GM21528 (cell line): ENCODE measurements at regions not wholly inside any gene's neighbourhood (a gene's known extent, or its start where the extent isn't known, plus 50 kb on each side); places are given as distances from the start of the nearest gene placed in this dataset.

Experiments used
- ATAC-seq: cut with Tn5 transposase; IDR thresholded peaks from one replicate; pipeline ENCODE4 v1.9.1; 2021; ENCODE audit warnings: mild to moderate bottlenecking, moderate library complexity; ENCODE audit not compliant: unreplicated experiment, low FRiP score

DNA sequence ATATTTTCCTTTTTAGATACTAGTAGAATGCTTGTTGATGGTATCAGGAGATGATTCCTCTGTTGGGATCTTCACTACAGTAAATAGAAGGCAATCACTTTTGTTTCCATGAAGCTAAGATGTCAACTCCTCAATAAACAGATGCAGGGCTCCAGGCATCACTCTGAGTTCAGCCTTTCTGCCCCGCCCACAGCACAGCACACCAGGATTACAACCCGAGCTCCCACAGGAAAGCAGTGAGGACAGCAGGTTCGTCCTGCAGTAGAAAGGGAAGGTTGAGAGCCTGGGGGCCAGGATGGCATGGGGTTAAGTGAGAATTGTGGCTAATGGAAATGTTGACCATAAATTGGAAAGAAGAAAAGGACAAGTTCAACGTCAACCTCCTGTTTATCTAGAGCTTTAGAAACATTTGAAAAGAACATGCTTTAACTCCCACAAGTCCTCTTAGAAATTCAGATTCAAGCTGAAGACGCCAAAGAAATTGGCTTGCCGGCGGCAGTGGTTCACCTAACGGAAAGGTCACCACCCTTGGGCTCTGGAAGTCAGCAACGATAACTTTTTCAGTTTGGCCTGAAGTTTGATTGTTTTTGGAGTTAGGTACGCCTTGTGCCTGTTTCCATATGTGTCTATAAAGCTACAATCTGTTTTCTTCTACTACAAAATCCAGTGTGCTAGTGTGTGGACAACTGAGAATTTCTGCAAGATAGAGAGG lies 144.4 kb upstream of the PDE10A start:
- ATAC-seq, result no peak

GRCh38 chr6:165806126-165806810 lies 143.2 kb upstream of the PDE10A start:
- ATAC-seq, result no peak

- no peak for ATAC-seq
Measured at GRCh38 chr6:165805636-165806035, 142.6 kb upstream of the PDE10A start.

DNA sequence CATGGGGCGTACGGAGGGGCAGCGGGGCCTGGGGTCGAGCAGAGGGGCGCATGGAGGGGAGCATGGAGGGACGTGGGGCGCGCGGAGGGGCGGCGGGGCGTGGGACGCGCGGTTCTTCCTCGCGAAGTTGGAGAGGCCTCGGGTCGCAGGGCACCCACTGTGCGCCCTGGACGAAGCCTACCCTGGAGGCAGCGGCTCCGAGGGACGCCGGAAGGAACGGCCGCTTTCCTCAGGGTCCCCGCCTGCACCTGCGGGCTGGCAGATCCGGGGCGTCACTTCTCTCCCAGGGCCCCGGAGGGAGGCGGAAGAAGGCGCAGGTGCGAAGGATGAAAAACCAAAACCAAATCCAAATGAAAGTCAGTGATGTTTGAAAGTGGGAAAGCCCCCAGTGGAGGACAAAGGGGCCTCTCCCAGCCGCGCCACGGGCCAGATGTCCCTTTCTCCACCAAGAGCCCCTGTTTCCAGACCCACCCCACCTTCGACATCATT lies 142.1 kb upstream of the PDE10A start:
- ATAC-seq, result no peak

GRCh38 chr6:165804331-165805066 lies 141.5 kb upstream of the PDE10A start:
- no peak for ATAC-seq

DNA sequence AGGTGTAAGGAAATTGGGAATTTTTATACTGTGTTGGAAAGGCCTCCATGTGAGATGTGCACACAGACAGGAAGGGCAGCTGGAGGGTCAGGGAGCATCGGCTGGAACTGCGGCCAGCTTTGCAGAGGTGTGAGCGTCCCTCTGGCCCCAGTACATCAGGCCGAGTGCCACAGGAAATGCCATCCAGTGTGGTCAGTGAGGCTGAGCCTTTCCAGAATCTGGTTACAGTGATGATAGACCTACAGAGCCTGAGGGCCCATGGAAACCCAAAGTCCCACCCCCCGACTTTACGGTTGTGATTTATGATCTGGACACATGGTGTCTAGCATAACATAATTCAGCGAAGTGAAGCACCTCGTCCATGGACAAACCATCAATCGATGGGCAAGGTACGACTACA lies 137.3 kb upstream of the PDE10A start:
- ATAC-seq, result no peak

DNA sequence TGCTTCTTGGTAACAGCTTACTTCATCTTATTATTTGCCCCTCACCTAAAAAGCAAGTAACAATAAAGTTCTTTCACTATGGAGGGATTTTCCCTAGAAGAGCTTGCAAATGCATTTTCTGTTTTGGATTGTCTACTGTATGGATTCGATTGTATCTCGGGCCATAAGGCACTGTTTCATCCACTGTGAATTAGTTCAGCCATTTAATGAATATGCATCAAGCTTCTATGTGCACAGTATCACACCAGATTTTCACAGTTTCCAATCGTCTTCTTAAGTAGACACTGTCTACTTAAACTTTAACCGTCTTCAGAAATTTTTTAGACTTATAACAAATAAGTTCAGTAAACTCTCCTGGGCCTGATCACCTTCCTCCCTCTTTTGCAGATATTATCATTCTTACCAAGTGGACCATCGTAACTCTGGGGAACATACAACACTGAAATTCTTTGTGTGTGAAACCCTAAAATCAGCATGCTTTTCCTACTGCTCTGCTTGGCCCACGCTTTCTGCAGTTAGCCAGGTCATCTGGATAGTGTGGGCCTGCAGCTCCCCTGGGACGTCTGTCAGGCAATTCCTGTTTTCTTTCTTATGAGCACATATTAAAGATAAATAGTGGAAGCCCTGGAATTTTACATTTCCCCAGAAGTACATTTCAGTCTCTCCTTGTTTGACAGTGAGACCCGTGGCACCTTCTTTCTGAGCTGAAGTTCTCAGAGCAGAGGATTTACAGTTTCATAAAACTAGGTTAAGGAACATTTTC lies 136.5 kb upstream of the PDE10A start:
- ATAC-seq, result no peak

DNA sequence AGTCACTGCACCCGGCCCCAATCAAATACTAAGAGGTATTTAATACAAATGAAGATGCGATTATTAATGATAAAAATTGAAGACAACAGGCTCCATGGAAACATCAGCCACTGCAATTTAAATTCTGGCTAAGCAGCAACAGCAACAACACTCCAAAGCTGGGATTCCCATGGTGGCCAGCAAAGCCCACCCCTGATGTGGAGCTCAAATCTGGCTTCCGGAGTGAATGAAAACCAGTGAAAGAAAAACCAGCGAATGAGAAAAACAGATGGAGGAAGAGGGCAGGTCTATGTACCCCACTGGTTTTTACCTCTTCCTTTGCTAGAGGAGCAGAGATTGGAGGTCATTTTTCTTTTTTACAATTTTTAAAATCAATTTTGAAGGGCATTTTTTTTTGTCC lies 135.9 kb upstream of the PDE10A start:
- ATAC-seq, result no peak

DNA sequence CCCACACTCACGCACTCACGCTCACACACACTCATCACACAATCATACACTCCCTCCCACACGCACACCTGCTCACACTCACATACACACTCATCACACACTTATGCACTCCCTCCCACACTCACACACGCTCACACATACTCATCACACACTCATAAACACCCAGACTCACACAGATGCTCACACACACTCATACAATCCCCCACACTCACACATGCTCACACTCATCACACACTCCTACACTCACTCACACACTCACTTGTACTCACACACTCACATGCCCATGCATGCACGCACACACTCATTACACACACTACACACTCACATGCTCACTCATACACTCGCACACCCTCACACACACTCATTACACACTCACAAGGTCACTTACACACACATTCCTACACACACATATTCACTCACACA lies 131.1 kb upstream of the PDE10A start:
- no peak for ATAC-seq

DNA sequence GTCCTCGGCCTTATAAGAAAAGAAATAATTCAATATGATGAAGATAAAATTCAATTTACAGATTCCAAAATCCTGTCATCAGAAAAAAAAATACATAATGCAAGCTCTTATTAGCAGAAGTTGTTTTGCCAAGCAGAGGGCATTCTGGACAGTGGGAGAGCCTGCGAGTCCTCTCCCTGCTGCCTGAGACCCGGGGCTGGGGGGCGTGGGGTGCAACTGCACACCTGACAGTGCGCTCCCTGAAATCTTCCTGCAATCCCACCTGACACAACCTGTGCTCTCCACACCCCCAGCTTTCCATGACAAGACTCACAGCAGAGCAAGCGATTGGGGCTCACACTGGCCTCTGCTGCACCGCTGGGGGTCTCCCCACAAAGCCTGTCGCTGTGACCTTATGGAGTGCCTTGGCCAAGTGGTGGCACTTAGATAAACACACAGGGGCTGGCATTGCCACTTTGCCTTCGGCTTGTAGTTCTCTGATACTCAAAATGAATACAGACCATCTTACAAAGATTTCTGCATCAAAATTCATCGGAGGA lies 130.3 kb upstream of the PDE10A start:
- ATAC-seq, result no peak

DNA sequence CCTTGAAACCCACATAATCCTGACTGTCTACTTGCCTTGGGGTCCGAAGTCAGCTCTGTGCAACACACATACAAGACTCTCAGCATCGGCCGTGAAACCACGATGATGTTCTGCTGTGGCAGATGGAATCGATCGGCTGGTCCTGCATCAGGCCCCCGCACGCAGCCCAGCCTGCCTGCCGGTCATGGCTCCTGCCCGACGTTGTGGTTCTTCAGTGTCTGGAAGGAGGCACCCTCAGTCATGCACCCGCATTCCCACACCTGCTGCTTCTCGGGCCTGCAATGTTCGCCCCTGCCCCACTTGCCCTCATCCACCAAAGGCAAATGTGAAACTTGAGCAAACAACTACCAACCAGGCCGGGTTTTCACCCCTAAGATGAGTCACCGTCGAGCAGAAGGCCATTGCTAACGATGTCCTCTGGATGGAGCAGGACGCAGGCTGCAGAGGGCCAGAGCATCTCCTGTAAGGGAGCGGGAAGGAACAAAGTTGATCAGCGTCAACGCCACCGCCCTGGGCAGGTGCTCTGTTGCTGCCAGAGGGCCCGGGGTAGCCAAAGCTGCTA lies 128.9 kb upstream of the PDE10A start:
- no peak for ATAC-seq

GRCh38 chr6:165791306-165791705 lies 128.3 kb upstream of the PDE10A start:
- no peak for ATAC-seq

DNA sequence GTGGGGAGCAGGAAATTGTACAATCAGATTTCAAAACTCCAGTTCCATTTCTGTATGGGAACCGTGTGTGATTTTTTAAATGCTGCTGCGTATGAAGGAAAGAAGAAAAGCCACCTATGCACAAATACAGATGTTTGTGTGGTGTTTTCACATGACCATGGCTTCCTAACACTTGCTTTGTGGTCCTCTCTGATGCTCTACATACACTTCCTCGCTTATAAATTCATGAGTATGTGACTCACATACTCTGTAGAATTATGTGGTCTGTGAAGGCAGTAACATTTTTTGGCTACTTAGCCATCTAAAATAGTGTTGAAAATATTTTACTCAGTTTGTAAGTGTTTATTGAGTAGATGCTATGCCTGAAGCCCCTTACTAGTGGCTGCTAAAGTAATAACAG lies 119.8 kb upstream of the PDE10A start:
- ATAC-seq, result no peak

GRCh38 chr6:165782134-165782533 lies 119.1 kb upstream of the PDE10A start:
- no peak for ATAC-seq

DNA sequence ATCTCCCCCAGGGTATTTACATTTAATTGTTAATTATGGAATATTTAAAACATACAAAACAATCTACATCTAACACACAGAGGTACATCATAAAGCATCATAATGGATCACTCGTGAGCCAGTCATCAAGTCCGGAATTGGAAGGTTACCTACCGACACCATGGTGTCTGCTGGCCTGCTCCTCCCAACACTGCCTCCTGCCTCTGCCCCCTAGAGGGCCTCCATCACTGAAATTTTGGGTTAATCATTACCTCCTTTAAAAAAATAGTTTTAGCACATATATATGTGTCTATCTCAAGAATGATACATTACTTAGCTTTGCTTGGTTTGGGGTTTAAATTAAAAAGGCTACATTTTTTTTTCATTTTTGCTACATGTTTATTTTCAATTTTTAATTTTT lies 114.6 kb upstream of the PDE10A start:
- no peak for ATAC-seq

GRCh38 chr6:165776691-165777090 lies 113.7 kb upstream of the PDE10A start:
- no peak for ATAC-seq

- no peak for ATAC-seq
Measured at GRCh38 chr6:165775721-165776120, 112.7 kb upstream of the PDE10A start.

DNA sequence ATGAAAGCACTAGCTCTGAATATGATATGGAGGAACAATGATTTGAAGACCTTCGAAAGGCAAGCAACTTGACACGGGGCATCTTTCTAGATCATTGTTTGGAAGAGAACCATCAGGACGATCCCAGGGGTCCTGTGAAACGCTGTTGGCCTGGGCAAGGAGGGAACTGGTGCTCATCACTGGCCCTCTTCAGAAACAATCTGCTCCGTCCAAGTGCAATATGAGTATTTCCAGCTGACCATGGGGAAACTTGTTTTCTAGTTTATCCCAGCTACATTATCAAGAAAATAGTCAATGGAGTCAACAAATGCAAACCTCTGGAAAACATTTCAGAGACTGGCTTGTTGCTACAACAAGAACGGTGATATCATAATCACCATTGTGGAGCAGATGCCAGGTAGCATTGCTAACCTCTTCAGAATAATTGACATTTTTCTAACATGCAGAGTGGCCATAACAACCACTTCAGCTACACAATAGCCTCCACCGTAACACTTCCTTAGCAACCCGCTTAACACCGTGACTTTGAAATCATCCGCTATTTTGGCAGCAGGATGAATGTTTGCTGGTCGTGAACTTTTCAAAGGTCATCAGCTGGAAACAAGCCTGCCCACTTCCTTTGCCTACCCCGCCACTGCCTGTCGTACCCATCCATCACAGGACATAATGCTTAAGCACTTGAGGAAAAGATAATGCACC lies 112.0 kb upstream of the PDE10A start:
- ATAC-seq, result no peak

DNA sequence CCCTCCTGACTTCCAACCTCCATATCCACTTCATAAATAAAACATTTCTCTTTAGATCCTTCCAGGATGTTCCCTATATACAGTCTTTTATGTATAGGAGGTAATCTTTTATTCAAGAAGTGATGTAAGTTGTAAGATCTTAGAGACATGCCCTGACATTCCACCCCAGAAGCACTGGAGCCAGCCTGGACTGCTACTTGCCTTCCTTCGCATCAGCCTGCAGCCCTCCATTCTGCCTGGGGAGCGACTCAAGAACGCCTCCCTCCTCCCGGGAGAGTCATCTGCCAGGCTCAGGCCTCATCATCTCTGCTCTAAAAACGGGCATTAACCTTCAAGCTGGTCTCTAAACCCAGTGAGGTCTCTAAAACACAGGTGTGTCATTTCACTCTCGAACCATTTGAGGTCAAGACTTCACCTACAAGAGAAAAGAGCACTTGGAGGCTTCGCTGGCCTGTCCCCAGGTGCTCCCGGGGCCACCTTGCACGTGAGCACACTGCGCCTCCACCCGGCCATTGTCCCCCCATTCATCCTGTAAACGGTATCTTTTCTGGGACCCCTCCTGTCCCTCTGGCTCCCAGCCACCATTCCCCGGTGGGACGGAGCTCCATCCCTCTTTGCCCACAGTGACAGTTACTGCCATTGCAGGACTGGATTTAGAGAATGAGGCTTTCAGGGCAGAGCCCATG lies 107.5 kb upstream of the PDE10A start:
- ATAC-seq, result no peak
